ENCODE measurements at regions not wholly inside any gene's neighbourhood (a gene's known extent, or its start where the extent isn't known, plus 50 kb on each side); places are given as distances from the start of the nearest gene placed in this dataset.
A peak's percentile ranks its signal among the peaks of the same experiment; 100 is the strongest.

DNA sequence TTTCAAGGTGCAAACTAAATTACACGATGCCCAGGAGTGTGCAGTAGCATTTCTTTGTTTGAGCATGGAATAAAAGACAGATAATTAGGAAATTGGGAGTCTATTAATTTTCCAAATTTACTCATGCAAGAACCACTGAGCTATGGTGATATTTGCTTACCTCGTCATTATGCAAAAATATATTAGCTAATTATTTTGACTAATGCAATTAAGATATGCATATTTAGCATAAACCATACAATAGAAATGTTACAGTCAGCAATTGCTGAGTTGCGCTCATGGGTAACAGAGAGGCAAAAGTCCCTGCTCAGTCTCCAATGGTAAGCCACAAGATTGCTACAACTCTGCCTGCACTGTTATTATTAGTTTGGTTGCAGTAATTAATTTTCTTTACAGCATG is 342.0 kb downstream of the TXNL1 start:
- DNase-seq (ENCODE audit: low read depth), result no peak
- no peak for FAIRE-seq
- H3K36me3 ChIP-seq (ENCODE audit: insufficient read depth, low read length), result no peaks in the 10 kb centered on the region
- TF ChIP-seq EZH2 (IDR thresholded peaks at IDR 0.05; ENCODE audit: insufficient read depth, low read length) (no peak), CTCF (IDR thresholded peaks at IDR 0.05; ENCODE audit: insufficient read depth, low read depth, low read length) (no peak)
- H3K27ac Mint-ChIP-seq (ENCODE audit: unreplicated experiment), result no peak overlapping the region
- no peak overlapping the region for H3K4me2 ChIP-seq (ENCODE audit: low read length)
- H3K27me3 ChIP-seq (ENCODE audit: insufficient read depth, low read length), result no peaks in the 10 kb centered on the region
- H4K20me1 ChIP-seq (ENCODE audit: insufficient read depth, low read length), result no peaks in the 10 kb centered on the region
- no peaks in the 10 kb centered on the region for H3K9me3 Mint-ChIP-seq (ENCODE audit: unreplicated experiment)
- no peaks in the 10 kb centered on the region for H3K27me3 Mint-ChIP-seq (ENCODE audit: low read depth, unreplicated experiment)
- no peak overlapping the region for H3K9ac ChIP-seq (ENCODE audit: low read length)
- H3K9me3 ChIP-seq (ENCODE audit: insufficient read depth, low read depth, low read length), result no peaks in the 10 kb centered on the region
- no peak overlapping the region for H2AFZ ChIP-seq (ENCODE audit: low read depth, low read length)
- H3K36me3 Mint-ChIP-seq (ENCODE audit: low read depth, unreplicated experiment), result no peaks in the 10 kb centered on the region
- H3K79me2 ChIP-seq (ENCODE audit: insufficient read depth, low read length), result no peaks in the 10 kb centered on the region
- H3K4me1 Mint-ChIP-seq (ENCODE audit: low read depth, unreplicated experiment), result no peaks in the 10 kb centered on the region
- no peak overlapping the region for H3K27ac ChIP-seq (ENCODE audit: low read depth, low read length)
- H3K4me3 ChIP-seq (ENCODE audit: insufficient read depth, low read depth, low read length), result no peak overlapping the region
- H3K4me1 ChIP-seq (ENCODE audit: insufficient read depth, low read length), result peaks cover 4% of the 10 kb centered on the region
- no peak overlapping the region for H3K4me3 Mint-ChIP-seq (ENCODE audit: unreplicated experiment)

DNA sequence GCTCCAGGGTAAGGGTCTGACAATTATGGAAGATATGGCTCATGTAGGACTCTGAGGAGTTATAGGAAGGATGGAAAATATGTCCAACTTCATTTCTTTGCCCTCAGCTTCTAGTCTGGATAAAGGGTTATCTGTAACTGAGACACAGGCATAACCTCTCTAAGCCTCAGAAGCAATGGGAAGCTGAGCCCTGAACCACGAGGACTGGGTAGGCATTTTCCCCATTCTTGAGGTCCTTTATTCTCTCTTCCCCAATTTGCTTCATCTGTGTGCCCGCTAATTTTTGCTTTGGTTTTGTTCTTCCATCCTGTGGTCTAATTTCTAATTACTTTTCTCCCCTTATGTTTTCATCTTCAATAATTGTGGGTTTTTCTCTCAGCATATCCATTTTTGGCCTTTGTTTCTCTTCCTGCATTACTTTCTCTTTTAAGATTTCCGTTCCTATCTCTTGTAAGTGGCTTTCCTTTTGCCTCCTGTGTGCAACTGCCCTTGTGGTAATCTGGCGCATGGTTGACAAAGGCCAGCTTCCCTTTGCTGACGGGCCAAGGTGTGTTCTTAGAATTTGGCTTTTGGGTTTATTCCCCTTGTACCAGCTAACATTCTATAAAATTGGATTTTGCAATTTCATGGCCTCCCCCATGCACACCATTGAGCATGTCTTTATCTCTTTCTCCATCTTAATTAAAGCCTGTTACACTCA is 343.8 kb downstream of the TXNL1 start:
- DNase-seq (ENCODE audit: low read depth) (no peak), FAIRE-seq (no peak)
- H3K79me2 ChIP-seq (ENCODE audit: insufficient read depth, low read length), result no peaks in the 10 kb centered on the region
- Mint-ChIP-seq H3K36me3 (ENCODE audit: low read depth, unreplicated experiment) (no peaks in the 10 kb centered on the region), H3K27ac (ENCODE audit: unreplicated experiment) (no peak overlapping the region), H3K9me3 (ENCODE audit: unreplicated experiment) (peaks cover 3% of the 10 kb centered on the region), H3K4me1 (ENCODE audit: low read depth, unreplicated experiment) (no peaks in the 10 kb centered on the region), H3K4me3 (ENCODE audit: unreplicated experiment) (no peak overlapping the region), H3K27me3 (ENCODE audit: low read depth, unreplicated experiment) (no peaks in the 10 kb centered on the region)
- no peak for TF ChIP-seq EZH2 (IDR thresholded peaks at IDR 0.05; ENCODE audit: insufficient read depth, low read length)
- no peak for TF ChIP-seq CTCF (IDR thresholded peaks at IDR 0.05; ENCODE audit: insufficient read depth, low read depth, low read length)
- H3K27ac ChIP-seq (ENCODE audit: low read depth, low read length), result no peak overlapping the region
- H3K9ac ChIP-seq (ENCODE audit: low read length), result no peak overlapping the region
- H3K4me2 ChIP-seq (ENCODE audit: low read length), result no peak overlapping the region
- H3K27me3 ChIP-seq (ENCODE audit: insufficient read depth, low read length), result no peaks in the 10 kb centered on the region
- no peaks in the 10 kb centered on the region for H3K9me3 ChIP-seq (ENCODE audit: insufficient read depth, low read depth, low read length)
- no peak overlapping the region for H2AFZ ChIP-seq (ENCODE audit: low read depth, low read length)
- H3K36me3 ChIP-seq (ENCODE audit: insufficient read depth, low read length), result no peaks in the 10 kb centered on the region
- no peaks in the 10 kb centered on the region for H4K20me1 ChIP-seq (ENCODE audit: insufficient read depth, low read length)
- H3K4me1 ChIP-seq (ENCODE audit: insufficient read depth, low read length), result peaks cover 4% of the 10 kb centered on the region
- H3K4me3 ChIP-seq (ENCODE audit: insufficient read depth, low read depth, low read length), result no peak overlapping the region

DNA sequence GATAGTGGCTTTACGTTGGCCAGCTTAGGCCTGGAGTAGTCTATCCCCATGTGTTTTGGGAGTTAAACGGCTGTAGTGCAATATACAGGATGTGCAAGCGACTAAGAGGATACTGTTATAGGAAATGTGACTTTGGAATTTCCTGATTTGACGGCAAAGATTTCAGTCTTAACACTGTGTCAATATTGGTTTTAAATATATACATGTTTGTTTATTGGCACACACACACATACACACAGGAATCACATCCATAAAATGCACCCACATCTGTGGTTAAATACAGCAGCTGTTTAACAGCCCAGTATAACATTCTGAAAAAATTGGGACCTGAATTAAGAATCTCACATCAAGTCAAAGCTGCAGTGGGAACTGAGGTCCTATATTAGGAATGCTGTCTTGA is 347.1 kb downstream of the TXNL1 start:
- Histone ChIP-seq H3K27me3 (ENCODE audit: insufficient read depth, low read length) (no peaks in the 10 kb centered on the region), H2AFZ (ENCODE audit: low read depth, low read length) (no peak overlapping the region), H3K9ac (ENCODE audit: low read length) (no peak overlapping the region), H3K36me3 (ENCODE audit: insufficient read depth, low read length) (no peaks in the 10 kb centered on the region), H3K79me2 (ENCODE audit: insufficient read depth, low read length) (no peaks in the 10 kb centered on the region), H3K27ac (ENCODE audit: low read depth, low read length) (no peak overlapping the region), H3K4me2 (ENCODE audit: low read length) (no peak overlapping the region), H4K20me1 (ENCODE audit: insufficient read depth, low read length) (no peaks in the 10 kb centered on the region), H3K9me3 (ENCODE audit: insufficient read depth, low read depth, low read length) (no peaks in the 10 kb centered on the region), H3K4me1 (ENCODE audit: insufficient read depth, low read length) (peaks cover 8% of the 10 kb centered on the region), H3K4me3 (ENCODE audit: insufficient read depth, low read depth, low read length) (no peak overlapping the region)
- DNase-seq (ENCODE audit: low read depth) (no peak), FAIRE-seq (peak; percentile 9)
- no peak overlapping the region for H3K27ac Mint-ChIP-seq (ENCODE audit: unreplicated experiment)
- H3K4me1 Mint-ChIP-seq (ENCODE audit: low read depth, unreplicated experiment), result peaks cover 6% of the 10 kb centered on the region
- peaks cover 3% of the 10 kb centered on the region for H3K27me3 Mint-ChIP-seq (ENCODE audit: low read depth, unreplicated experiment)
- TF ChIP-seq CTCF (IDR thresholded peaks at IDR 0.05; ENCODE audit: insufficient read depth, low read depth, low read length) (no peak), EZH2 (IDR thresholded peaks at IDR 0.05; ENCODE audit: insufficient read depth, low read length) (no peak)
- H3K4me3 Mint-ChIP-seq (ENCODE audit: unreplicated experiment), result no peak overlapping the region
- peaks cover 3% of the 10 kb centered on the region for H3K9me3 Mint-ChIP-seq (ENCODE audit: unreplicated experiment)
- H3K36me3 Mint-ChIP-seq (ENCODE audit: low read depth, unreplicated experiment), result no peaks in the 10 kb centered on the region
